B cell (primary cell): ENCODE measurements at regions not wholly inside any gene's neighbourhood (a gene's known extent, or its start where the extent isn't known, plus 50 kb on each side); places are given as distances from the start of the nearest gene placed in this dataset.

Experiments used
- ATAC-seq: fragments of 200-7000 bp; cut with Tn5 transposase; one replicate; pipeline ENCODE4 v1.10.0; 2021; ENCODE audit warnings: low read depth, mild to moderate bottlenecking, moderate number of reproducible peaks, moderate library complexity
- CTCF ChIA-PET: fragments of 350-600 bp; sonication (Branson Sonifier 250); formaldehyde crosslinking; loops from one replicate; lab custom pipeline; 2021; ENCODE audit warnings: antibody characterized with exemption, inconsistent platforms; lab: Charles Lee
- POLR2A ChIA-PET: fragments of 350-600 bp; sonication (Branson Sonifier 250); formaldehyde crosslinking; loops from one replicate; lab custom pipeline; 2021; ENCODE audit warnings: antibody characterized with exemption; lab: Charles Lee
- DNase-seq: peaks from one replicate; pipeline ENCODE4 v3.0.0; 2013
- H2AFZ ChIP-seq: 2 replicates; pipeline ENCODE4 v1.6.1; 2012; ENCODE audit warnings: mild to moderate bottlenecking, low read depth, low read length; ENCODE audit not compliant: insufficient read depth, poor library complexity, severe bottlenecking
- H3K27ac ChIP-seq, 2 donors: 1 replicate in 1 of 2; 2 replicates in 1 of 2; pipeline ENCODE4 v1.5.1; 2012 to 2013; ENCODE audit warnings: low read length in 2 of 2, mild to moderate bottlenecking in 2 of 2, moderate library complexity in 1 of 2
- H3K27me3 ChIP-seq, 4 experiments: fragments of 200-600 bp in 1 of 4; sonication (generic) in 1 of 4; replicated peaks in 1 of 4; 1 replicate in 2 of 4; 2 replicates in 2 of 4; pipeline versions ENCODE4 v1.6.1 to v1.7.0; 2013 to 2016; ENCODE audit warnings: low read length in 3 of 4, mild to moderate bottlenecking in 2 of 4, mixed read lengths in 1 of 4, moderate library complexity in 1 of 4; ENCODE audit not compliant: insufficient read depth in 4 of 4, control insufficient read depth in 3 of 4; ENCODE audit errors: control extremely low read depth in 1 of 4
- H3K36me3 ChIP-seq, 2 experiments: replicated peaks in 1 of 2; 1 replicate in 1 of 2; 2 replicates in 1 of 2; pipeline versions ENCODE4 v1.6.1 to v1.7.1; 2013; ENCODE audit warnings: low read length in 1 of 2; ENCODE audit not compliant: insufficient read depth in 2 of 2, control insufficient read depth in 1 of 2; ENCODE audit errors: control extremely low read depth in 1 of 2, extremely low read depth in 1 of 2
- H3K4me1 ChIP-seq, 2 donors: fragments of 200-600 bp in 1 of 2; sonication (generic) in 1 of 2; 1 replicate in 1 of 2; 2 replicates in 1 of 2; pipeline versions ENCODE4 v1.5.1 to v1.6.1; 2013 to 2017; ENCODE audit warnings: low read length in 2 of 2; ENCODE audit not compliant: control insufficient read depth in 2 of 2, insufficient read depth in 2 of 2
- H3K4me2 ChIP-seq: replicated peaks from 2 replicates; pipeline ENCODE3; 2012; ENCODE audit warnings: mild to moderate bottlenecking, low read depth, low read length; ENCODE audit not compliant: poor library complexity, severe bottlenecking
- H3K4me3 ChIP-seq, 5 experiments: fragments of 200-600 bp in 1 of 5; sonication (generic) in 1 of 5; 1 replicate in 3 of 5; 2 replicates in 2 of 5; pipeline versions ENCODE4 v1.5.1 to v1.7.0; 2011 to 2016; ENCODE audit warnings: low read length in 4 of 5, mild to moderate bottlenecking in 4 of 5, low read depth in 2 of 5, control low read depth in 1 of 5, moderate library complexity in 1 of 5; ENCODE audit not compliant: insufficient read depth in 1 of 5; ENCODE audit errors: control extremely low read depth in 1 of 5, extremely low read depth in 1 of 5
- H3K79me2 ChIP-seq: fragments of 200-600 bp; sonication (generic); one replicate; pipeline ENCODE4 v1.6.0; 2016; ENCODE audit warnings: low read length; ENCODE audit not compliant: control insufficient read depth, insufficient read depth
- H3K9ac ChIP-seq: fragments of 200-600 bp; sonication (generic); 2 replicates; pipeline ENCODE4 v1.6.1; 2017; ENCODE audit warnings: mild to moderate bottlenecking, low read length, moderate library complexity
- H3K9me3 ChIP-seq, 3 donors: one replicate each; pipeline versions ENCODE4 v1.6.1 to v1.7.1; 2013; ENCODE audit warnings: low read length in 2 of 3; ENCODE audit not compliant: control insufficient read depth in 2 of 3, insufficient read depth in 1 of 3; ENCODE audit errors: control extremely low read depth in 1 of 3
- H4K20me1 ChIP-seq: 2 replicates; pipeline ENCODE4 v1.6.0; 2012; ENCODE audit warnings: mild to moderate bottlenecking, low read length; ENCODE audit not compliant: insufficient read depth, control insufficient read depth, poor library complexity, severe bottlenecking
- H3K27ac Mint-ChIP-seq: one replicate; pipeline ENCODE4 v1.8.0; 2021; ENCODE audit warnings: mixed read lengths
- H3K27me3 Mint-ChIP-seq: one replicate; pipeline ENCODE4 v1.8.0; 2021; ENCODE audit warnings: mixed read lengths
- H3K4me1 Mint-ChIP-seq: one replicate; pipeline ENCODE4 v1.8.0; 2021; ENCODE audit warnings: mixed read lengths
- H3K4me3 Mint-ChIP-seq: one replicate; pipeline ENCODE4 v1.8.0; 2021; ENCODE audit warnings: mixed read lengths
- H3K9me3 Mint-ChIP-seq: one replicate; pipeline ENCODE4 v1.8.0; 2022; ENCODE audit warnings: mixed read lengths; ENCODE audit not compliant: insufficient read depth
- EZH2 ChIP-seq: IDR thresholded peaks from 2 replicates; pipeline ENCODE4 v1.6.1; 2012; ENCODE audit warnings: borderline replicate concordance, low read depth, mild to moderate bottlenecking, moderate library complexity, low read length; ENCODE audit not compliant: insufficient read depth, poor library complexity, severe bottlenecking
- WGBS: methylation state at CpG from one replicate; pipeline ENCODE4 v1.1.5; 2013; ENCODE audit warnings: missing lambda C conversion rate; ENCODE audit not compliant: insufficient coverage; 5-methylcytosine and 5-hydroxymethylcytosine counted together
- intact Hi-C: fragments of 100-400 bp; cut with micrococcal nuclease; formaldehyde crosslinking; loops from one replicate; pipeline ENCODE4 v1.10.0; 2022
- TF ChIP-seq, protein P1 (sequence below): fragments of 200-600 bp; IDR thresholded peaks from one replicate; pipeline ENCODE4 v1.8.0; 2022; ENCODE audit warnings: antibody characterized with exemption, mild to moderate bottlenecking

DNA sequence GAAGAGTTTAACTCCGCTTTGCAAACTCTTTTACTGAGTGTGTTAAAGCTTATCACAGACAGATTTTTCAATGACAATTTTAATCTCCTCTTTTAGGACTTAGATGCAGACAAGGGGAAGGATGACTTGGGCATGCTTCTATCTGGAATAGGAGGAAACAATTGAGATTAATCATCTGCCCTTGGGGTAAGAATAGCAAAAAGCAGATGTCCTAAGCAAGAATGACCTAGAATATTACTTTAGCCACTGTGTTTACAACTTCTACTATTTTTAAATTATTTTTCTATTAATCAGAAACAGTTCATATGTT is 569.0 kb upstream of the ADGRL2 start:
- Histone ChIP-seq H3K4me2 (no peak overlapping the region), H3K4me1 (no peaks in the 10 kb centered on the region), H3K9ac (no peak overlapping the region), H3K27me3 (no peaks in the 10 kb centered on the region), H3K27ac (no peak overlapping the region), H3K79me2 (no peaks in the 10 kb centered on the region), H2AFZ (no peak overlapping the region), H4K20me1 (no peaks in the 10 kb centered on the region), H3K4me3 (no peak overlapping the region), H3K36me3 (no peaks in the 10 kb centered on the region), H3K9me3 (no peaks in the 10 kb centered on the region)
- ChIA-PET POLR2A (no interaction called here), CTCF (no interaction called here)
- no peak for DNase-seq
- Mint-ChIP-seq H3K4me3 (no peak overlapping the region), H3K27me3 (no peaks in the 10 kb centered on the region), H3K9me3 (no peaks in the 10 kb centered on the region), H3K4me1 (no peaks in the 10 kb centered on the region), H3K27ac (no peak overlapping the region)
- no peak for TF ChIP-seq EZH2
- TF ChIP-seq, protein P1, sequence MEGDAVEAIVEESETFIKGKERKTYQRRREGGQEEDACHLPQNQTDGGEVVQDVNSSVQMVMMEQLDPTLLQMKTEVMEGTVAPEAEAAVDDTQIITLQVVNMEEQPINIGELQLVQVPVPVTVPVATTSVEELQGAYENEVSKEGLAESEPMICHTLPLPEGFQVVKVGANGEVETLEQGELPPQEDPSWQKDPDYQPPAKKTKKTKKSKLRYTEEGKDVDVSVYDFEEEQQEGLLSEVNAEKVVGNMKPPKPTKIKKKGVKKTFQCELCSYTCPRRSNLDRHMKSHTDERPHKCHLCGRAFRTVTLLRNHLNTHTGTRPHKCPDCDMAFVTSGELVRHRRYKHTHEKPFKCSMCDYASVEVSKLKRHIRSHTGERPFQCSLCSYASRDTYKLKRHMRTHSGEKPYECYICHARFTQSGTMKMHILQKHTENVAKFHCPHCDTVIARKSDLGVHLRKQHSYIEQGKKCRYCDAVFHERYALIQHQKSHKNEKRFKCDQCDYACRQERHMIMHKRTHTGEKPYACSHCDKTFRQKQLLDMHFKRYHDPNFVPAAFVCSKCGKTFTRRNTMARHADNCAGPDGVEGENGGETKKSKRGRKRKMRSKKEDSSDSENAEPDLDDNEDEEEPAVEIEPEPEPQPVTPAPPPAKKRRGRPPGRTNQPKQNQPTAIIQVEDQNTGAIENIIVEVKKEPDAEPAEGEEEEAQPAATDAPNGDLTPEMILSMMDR: no peak
- WGBS: no CpG with 5 or more reads among the region's 1 CpG
- no peak for ATAC-seq
- intact Hi-C loops: no loop called here

DNA sequence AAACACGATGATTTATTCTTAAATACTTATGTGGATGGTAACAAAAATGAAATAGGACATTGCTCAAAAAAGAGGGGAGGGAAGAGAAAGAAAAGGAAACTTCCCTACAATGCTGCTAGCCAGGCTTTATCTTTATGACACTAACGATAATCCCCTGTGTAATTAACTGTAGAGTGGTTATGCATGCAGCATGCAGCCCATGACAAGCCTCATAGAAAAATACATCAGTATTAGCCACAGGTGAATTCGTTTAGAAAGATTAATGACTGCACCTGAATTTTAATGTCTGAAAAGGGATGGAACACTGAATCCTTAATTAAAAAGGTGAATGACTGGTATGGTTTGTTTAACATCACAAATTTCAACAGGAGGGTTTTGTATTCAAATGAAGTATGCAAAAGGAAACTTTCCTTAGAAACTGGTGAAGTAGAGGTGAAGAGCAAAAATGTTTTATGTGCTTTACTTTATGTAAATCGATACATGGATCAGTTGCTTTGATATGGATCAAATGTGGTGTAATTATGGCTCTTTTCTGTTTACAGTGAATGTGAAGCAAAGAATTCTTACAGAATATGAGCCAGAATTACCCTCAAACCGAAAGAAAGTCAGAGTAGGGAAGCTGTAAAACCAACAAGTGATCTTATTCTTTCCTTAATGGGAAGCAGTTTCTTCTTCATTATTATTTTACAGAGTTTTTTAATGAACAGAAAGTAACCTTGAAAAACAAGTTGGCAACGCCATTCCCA is 569.6 kb upstream of the ADGRL2 start:
- H3K9ac ChIP-seq: no peak overlapping the region
- H3K4me3 Mint-ChIP-seq: no peak overlapping the region
- no peak overlapping the region for H3K4me2 ChIP-seq
- no peak for ATAC-seq
- no peaks in the 10 kb centered on the region for H4K20me1 ChIP-seq
- H2AFZ ChIP-seq: no peak overlapping the region
- H3K4me1 ChIP-seq: no peaks in the 10 kb centered on the region
- intact Hi-C loops: no loop called here
- H3K4me1 Mint-ChIP-seq: no peaks in the 10 kb centered on the region
- no peaks in the 10 kb centered on the region for H3K36me3 ChIP-seq
- no peaks in the 10 kb centered on the region for H3K9me3 Mint-ChIP-seq
- no CpG with 5 or more reads among the region's 6 CpGs for WGBS
- no peak overlapping the region for H3K27ac ChIP-seq
- ChIA-PET CTCF (no interaction called here), POLR2A (no interaction called here)
- no peaks in the 10 kb centered on the region for H3K9me3 ChIP-seq
- H3K4me3 ChIP-seq: no peak overlapping the region
- H3K79me2 ChIP-seq: no peaks in the 10 kb centered on the region
- no peaks in the 10 kb centered on the region for H3K27me3 Mint-ChIP-seq
- no peak overlapping the region for H3K27ac Mint-ChIP-seq
- DNase-seq: no peak
- no peaks in the 10 kb centered on the region for H3K27me3 ChIP-seq
- TF ChIP-seq, protein P1: no peak
- TF ChIP-seq EZH2: no peak
